Mucosa of rectum (tissue), 2 donors: ENCODE measurements at regions not wholly inside any gene's neighbourhood (a gene's known extent, or its start where the extent isn't known, plus 50 kb on each side); places are given as distances from the start of the nearest gene placed in this dataset.

Experiments used
- H3K27ac ChIP-seq, 2 donors: one replicate each; pipeline ENCODE4 v1.7.0; 2013; ENCODE audit warnings: inconsistent platforms in 2 of 2, low read depth in 2 of 2, low read length in 2 of 2
- H3K27me3 ChIP-seq, 2 donors: one replicate each; pipeline ENCODE4 v1.7.0; 2013; ENCODE audit warnings: low read length in 2 of 2; ENCODE audit not compliant: control insufficient read depth in 2 of 2, insufficient read depth in 2 of 2
- H3K36me3 ChIP-seq, 2 donors: one replicate each; pipeline ENCODE4 v1.7.0; 2013; ENCODE audit warnings: low read length in 2 of 2; ENCODE audit not compliant: control insufficient read depth in 2 of 2, insufficient read depth in 2 of 2
- H3K4me1 ChIP-seq, 2 donors: one replicate each; pipeline ENCODE4 v1.7.0; 2013; ENCODE audit warnings: low read length in 2 of 2, mild to moderate bottlenecking in 1 of 2; ENCODE audit not compliant: control insufficient read depth in 2 of 2, insufficient read depth in 2 of 2
- H3K4me3 ChIP-seq, 2 donors: one replicate each; pipeline ENCODE4 v1.7.0; 2013; ENCODE audit warnings: low read length in 2 of 2
- H3K9ac ChIP-seq, 2 donors: one replicate each; pipeline ENCODE4 v1.7.0; 2013; ENCODE audit warnings: low read length in 2 of 2, low read depth in 1 of 2, mild to moderate bottlenecking in 1 of 2
- H3K9me3 ChIP-seq, 2 donors: one replicate each; pipeline ENCODE4 v1.7.0; 2013; ENCODE audit warnings: low read length in 2 of 2; ENCODE audit not compliant: control insufficient read depth in 2 of 2
- donor health status: healthy.
- donor health status: Normal muscosa, but diverticular disease.

GRCh38 chr15:39130556-39131379, 450.1 kb upstream of the THBS1 start:
- peaks cover 5 to 7% of the 10 kb centered on the region in 2 donors for H3K4me1 ChIP-seq
- no peak overlapping the region for H3K4me3 ChIP-seq
- H3K36me3 ChIP-seq: no peaks in the 10 kb centered on the region
- H3K27ac ChIP-seq: no peak overlapping the region
- no peak overlapping the region for H3K9ac ChIP-seq
- H3K27me3 ChIP-seq: no peaks in the 10 kb centered on the region
- H3K9me3 ChIP-seq: no peaks in the 10 kb centered on the region

GRCh38 chr15:39131609-39132008, 449.3 kb upstream of the THBS1 start:
- H3K9me3 ChIP-seq: no peaks in the 10 kb centered on the region
- no peak overlapping the region for H3K9ac ChIP-seq
- peaks cover 5 to 7% of the 10 kb centered on the region in 2 donors for H3K4me1 ChIP-seq
- H3K27me3 ChIP-seq: no peaks in the 10 kb centered on the region
- no peak overlapping the region for H3K4me3 ChIP-seq
- H3K36me3 ChIP-seq: no peaks in the 10 kb centered on the region
- no peak overlapping the region for H3K27ac ChIP-seq

GRCh38 chr15:39132070-39132469, 448.8 kb upstream of the THBS1 start:
- H3K27ac ChIP-seq: no peak overlapping the region
- H3K9ac ChIP-seq: no peak overlapping the region
- no peaks in the 10 kb centered on the region for H3K27me3 ChIP-seq
- no peak overlapping the region for H3K4me3 ChIP-seq
- H3K4me1 ChIP-seq: peaks cover 5 to 7% of the 10 kb centered on the region in 2 donors
- H3K9me3 ChIP-seq: no peaks in the 10 kb centered on the region
- no peaks in the 10 kb centered on the region for H3K36me3 ChIP-seq

- Histone ChIP-seq H3K9ac (no peak overlapping the region), H3K9me3 (no peaks in the 10 kb centered on the region), H3K4me3 (no peak overlapping the region), H3K4me1 (peaks cover 3 to 4% of the 10 kb centered on the region in 2 donors), H3K27me3 (no peaks in the 10 kb centered on the region), H3K27ac (no peak overlapping the region), H3K36me3 (no peaks in the 10 kb centered on the region)
These were observed 447.8 kb upstream of the THBS1 start for GRCh38 chr15:39132954-39133600.

GRCh38 chr15:39134282-39134681, 446.6 kb upstream of the THBS1 start:
- H3K36me3 ChIP-seq: no peaks in the 10 kb centered on the region
- no peak overlapping the region for H3K9ac ChIP-seq
- no peaks in the 10 kb centered on the region for H3K9me3 ChIP-seq
- no peak overlapping the region for H3K27ac ChIP-seq
- no peaks in the 10 kb centered on the region for H3K27me3 ChIP-seq
- no peaks in the 10 kb centered on the region for H3K4me1 ChIP-seq
- no peak overlapping the region for H3K4me3 ChIP-seq

GRCh38 chr15:39135989-39136388, 444.9 kb upstream of the THBS1 start:
- Histone ChIP-seq H3K4me3 (no peak overlapping the region), H3K27me3 (no peaks in the 10 kb centered on the region), H3K9me3 (no peaks in the 10 kb centered on the region), H3K4me1 (no peaks in the 10 kb centered on the region), H3K27ac (no peak overlapping the region), H3K36me3 (no peaks in the 10 kb centered on the region), H3K9ac (no peak overlapping the region)

GRCh38 chr15:39139431-39140059, 441.3 kb upstream of the THBS1 start:
- Histone ChIP-seq H3K4me3 (no peak overlapping the region), H3K9me3 (no peaks in the 10 kb centered on the region), H3K4me1 (no peaks in the 10 kb centered on the region), H3K27ac (no peak overlapping the region), H3K27me3 (no peaks in the 10 kb centered on the region), H3K9ac (no peak overlapping the region), H3K36me3 (no peaks in the 10 kb centered on the region)

GRCh38 chr15:39140060-39140604, 440.7 kb upstream of the THBS1 start:
- Histone ChIP-seq H3K4me3 (no peak overlapping the region), H3K27ac (no peak overlapping the region), H3K27me3 (no peaks in the 10 kb centered on the region), H3K36me3 (no peaks in the 10 kb centered on the region), H3K9ac (no peak overlapping the region), H3K9me3 (no peaks in the 10 kb centered on the region), H3K4me1 (no peaks in the 10 kb centered on the region)

- Histone ChIP-seq H3K4me3 (no peak overlapping the region), H3K36me3 (no peaks in the 10 kb centered on the region), H3K27me3 (no peaks in the 10 kb centered on the region), H3K27ac (no peak overlapping the region), H3K9me3 (no peaks in the 10 kb centered on the region), H3K4me1 (no peaks in the 10 kb centered on the region), H3K9ac (no peak overlapping the region)
These were observed 438.4 kb upstream of the THBS1 start for GRCh38 chr15:39142500-39142899.

GRCh38 chr15:39143479-39143878, 437.4 kb upstream of the THBS1 start:
- H3K27me3 ChIP-seq: no peaks in the 10 kb centered on the region
- H3K36me3 ChIP-seq: no peaks in the 10 kb centered on the region
- H3K4me3 ChIP-seq: no peak overlapping the region
- H3K9ac ChIP-seq: no peak overlapping the region
- no peaks in the 10 kb centered on the region for H3K4me1 ChIP-seq
- no peaks in the 10 kb centered on the region for H3K9me3 ChIP-seq
- H3K27ac ChIP-seq: no peak overlapping the region
